WTC11 (cell line): ENCODE measurements at regions not wholly inside any gene's neighbourhood (a gene's known extent, or its start where the extent isn't known, plus 50 kb on each side); places are given as distances from the start of the nearest gene placed in this dataset.

ENCODE experiments used
- ATAC-seq: fragments of 200-7000 bp; cut with Tn5 transposase; 2 replicates; pipeline ENCODE4 v1.10.0; 2021; ENCODE audit warnings: mild to moderate bottlenecking, moderate library complexity
- CTCF ChIA-PET: fragments of 300-600 bp; sonication (Branson Sonifier 250); formaldehyde crosslinking; loops from one replicate; lab custom pipeline; 2021; ENCODE audit warnings: antibody characterized with exemption; lab: Charles Lee
- POLR2A ChIA-PET: fragments of 350-600 bp; sonication (Branson Sonifier 250); formaldehyde crosslinking; loops from one replicate; lab custom pipeline; 2021; ENCODE audit warnings: antibody characterized with exemption; lab: Charles Lee
- DNase-seq: peaks from one replicate; pipeline ENCODE4 v3.0.0; 2021; ENCODE audit warnings: low spot score
- H3K27ac Mint-ChIP-seq: 2 replicates; pipeline ENCODE4 v1.8.0; 2021; ENCODE audit warnings: mixed read lengths
- H3K27me3 Mint-ChIP-seq: 2 replicates; pipeline ENCODE4 v1.8.0; 2021; ENCODE audit warnings: low read depth, mild to moderate bottlenecking, moderate library complexity, mixed read lengths
- H3K36me3 Mint-ChIP-seq: 2 replicates; pipeline ENCODE4 v1.8.0; 2021; ENCODE audit warnings: mixed read lengths
- H3K4me1 Mint-ChIP-seq: 2 replicates; pipeline ENCODE4 v1.8.0; 2022; ENCODE audit warnings: mixed read lengths
- H3K4me3 Mint-ChIP-seq: 2 replicates; pipeline ENCODE4 v1.8.0; 2021; ENCODE audit warnings: mild to moderate bottlenecking, moderate library complexity, mixed read lengths
- H3K9me3 Mint-ChIP-seq: 2 replicates; pipeline ENCODE4 v1.8.0; 2021; ENCODE audit warnings: mixed read lengths
- ETV6 ChIP-seq: sonication (generic); formaldehyde crosslinking; IDR thresholded peaks from 2 replicates; pipeline ENCODE4 v1.8.1; 2022; ENCODE audit warnings: mild to moderate bottlenecking, missing genetic modification reagents
- GRHL2 ChIP-seq: fragments of 250-450 bp; sonication (Bioruptor Pico); IDR thresholded peaks from 2 replicates; pipeline ENCODE4 v1.8.0; 2022; ENCODE audit warnings: mild to moderate bottlenecking, moderate library complexity; ENCODE audit not compliant: insufficient replicate concordance, severe bottlenecking
- KAT7 ChIP-seq: sonication (generic); formaldehyde crosslinking; IDR thresholded peaks from 2 replicates; pipeline ENCODE4 v1.8.1; 2023; ENCODE audit warnings: missing genetic modification reagents, mild to moderate bottlenecking, borderline replicate concordance
- MXD4 ChIP-seq: fragments of 250-450 bp; sonication (Bioruptor Pico); IDR thresholded peaks from 2 replicates; pipeline ENCODE4 v1.8.0; 2021; ENCODE audit warnings: mild to moderate bottlenecking, moderate library complexity, borderline replicate concordance
- NFATC4 ChIP-seq: fragments of 250-450 bp; sonication (Bioruptor Pico); IDR thresholded peaks from 2 replicates; pipeline ENCODE4 v1.9.0; 2021; ENCODE audit warnings: mild to moderate bottlenecking
- NR2C2 ChIP-seq: sonication (generic); formaldehyde crosslinking; IDR thresholded peaks from 2 replicates; pipeline ENCODE4 v1.8.0; 2022; ENCODE audit warnings: mild to moderate bottlenecking, missing genetic modification reagents
- SMAD3 ChIP-seq: sonication (generic); formaldehyde crosslinking; IDR thresholded peaks from 2 replicates; pipeline ENCODE4 v1.8.0; 2022; ENCODE audit warnings: missing genetic modification reagents, mild to moderate bottlenecking, borderline replicate concordance
- SMAD4 ChIP-seq: sonication (generic); formaldehyde crosslinking; IDR thresholded peaks from 2 replicates; pipeline ENCODE4 v1.8.0; 2022; ENCODE audit warnings: mild to moderate bottlenecking, missing genetic modification reagents
- TEAD4 ChIP-seq: sonication (generic); formaldehyde crosslinking; IDR thresholded peaks from 2 replicates; pipeline ENCODE4 v1.8.0; 2022; ENCODE audit warnings: mild to moderate bottlenecking, missing genetic modification reagents
- ZNF121 ChIP-seq: sonication (generic); formaldehyde crosslinking; IDR thresholded peaks from 2 replicates; pipeline ENCODE4 v1.8.0; 2023; ENCODE audit warnings: missing genetic modification reagents
- TF ChIP-seq, protein P1 (sequence below): sonication (generic); formaldehyde crosslinking; IDR thresholded peaks from 2 replicates; pipeline ENCODE4 v1.8.0; 2023; ENCODE audit warnings: missing genetic modification reagents, mild to moderate bottlenecking, borderline replicate concordance
- TF ChIP-seq, protein P2 (sequence below): sonication (generic); formaldehyde crosslinking; IDR thresholded peaks from 2 replicates; pipeline ENCODE4 v1.8.1; 2022; ENCODE audit warnings: mild to moderate bottlenecking, missing genetic modification reagents, moderate library complexity, borderline replicate concordance
- TF ChIP-seq, protein P3 (sequence below): sonication (generic); formaldehyde crosslinking; IDR thresholded peaks from 2 replicates; pipeline ENCODE4 v1.8.0; 2023; ENCODE audit warnings: mild to moderate bottlenecking, missing genetic modification reagents
- TF ChIP-seq, protein P4 (sequence below): sonication (generic); formaldehyde crosslinking; IDR thresholded peaks from 2 replicates; pipeline ENCODE4 v1.8.0; 2022; ENCODE audit warnings: mild to moderate bottlenecking, missing genetic modification reagents
- TF ChIP-seq, protein P5 (sequence below): sonication (generic); formaldehyde crosslinking; IDR thresholded peaks from 2 replicates; pipeline ENCODE4 v1.8.1; 2022; ENCODE audit warnings: mild to moderate bottlenecking, moderate library complexity, missing genetic modification reagents
- TF ChIP-seq, protein P6 (sequence below): fragments of 250-450 bp; sonication (Bioruptor Pico); IDR thresholded peaks from 2 replicates; pipeline ENCODE4 v1.9.0; 2021; ENCODE audit warnings: mild to moderate bottlenecking
- TF ChIP-seq, protein P7 (sequence below): fragments of 200-600 bp; IDR thresholded peaks from 2 replicates; pipeline ENCODE4 v1.8.0; 2022; ENCODE audit warnings: antibody characterized with exemption

DNA sequence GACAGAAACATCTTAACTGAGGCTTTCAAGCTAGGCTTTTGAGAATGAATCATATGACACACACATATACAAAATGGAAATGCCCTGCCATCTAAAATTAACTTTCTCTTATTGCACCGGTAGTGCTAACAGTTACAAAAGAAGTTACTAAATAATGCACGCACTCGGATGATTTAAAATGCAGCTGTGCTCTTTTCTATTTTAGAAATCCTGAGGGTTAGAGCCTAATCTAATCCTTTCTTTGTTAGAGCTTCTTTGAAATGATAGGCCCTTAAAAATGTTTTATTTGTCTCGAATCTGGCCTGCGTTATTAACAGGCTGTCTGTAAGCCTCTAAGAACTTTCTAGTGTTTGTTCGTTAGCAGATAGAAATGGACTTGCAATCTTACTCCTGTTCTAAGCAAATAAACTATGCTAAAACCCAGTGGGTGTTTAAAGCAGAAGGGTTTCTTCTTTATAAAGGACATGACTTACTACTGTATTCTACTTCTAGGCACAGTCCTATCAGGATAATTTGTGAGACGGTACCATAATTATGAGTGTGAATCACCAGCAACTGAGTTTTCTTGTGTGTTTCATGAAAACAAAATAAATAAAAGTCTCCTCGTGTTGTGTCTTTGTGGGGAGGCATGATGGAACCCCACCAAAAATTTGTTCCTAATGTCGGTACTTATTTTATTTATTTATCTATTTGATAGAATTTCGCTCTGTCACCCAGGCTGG, 69.2 kb upstream of the MYO10 start:
- TF ChIP-seq ETV6 (CRISPR knock-in tag) = no peak
- no peak for TF ChIP-seq NFATC4
- TF ChIP-seq, protein P1, sequence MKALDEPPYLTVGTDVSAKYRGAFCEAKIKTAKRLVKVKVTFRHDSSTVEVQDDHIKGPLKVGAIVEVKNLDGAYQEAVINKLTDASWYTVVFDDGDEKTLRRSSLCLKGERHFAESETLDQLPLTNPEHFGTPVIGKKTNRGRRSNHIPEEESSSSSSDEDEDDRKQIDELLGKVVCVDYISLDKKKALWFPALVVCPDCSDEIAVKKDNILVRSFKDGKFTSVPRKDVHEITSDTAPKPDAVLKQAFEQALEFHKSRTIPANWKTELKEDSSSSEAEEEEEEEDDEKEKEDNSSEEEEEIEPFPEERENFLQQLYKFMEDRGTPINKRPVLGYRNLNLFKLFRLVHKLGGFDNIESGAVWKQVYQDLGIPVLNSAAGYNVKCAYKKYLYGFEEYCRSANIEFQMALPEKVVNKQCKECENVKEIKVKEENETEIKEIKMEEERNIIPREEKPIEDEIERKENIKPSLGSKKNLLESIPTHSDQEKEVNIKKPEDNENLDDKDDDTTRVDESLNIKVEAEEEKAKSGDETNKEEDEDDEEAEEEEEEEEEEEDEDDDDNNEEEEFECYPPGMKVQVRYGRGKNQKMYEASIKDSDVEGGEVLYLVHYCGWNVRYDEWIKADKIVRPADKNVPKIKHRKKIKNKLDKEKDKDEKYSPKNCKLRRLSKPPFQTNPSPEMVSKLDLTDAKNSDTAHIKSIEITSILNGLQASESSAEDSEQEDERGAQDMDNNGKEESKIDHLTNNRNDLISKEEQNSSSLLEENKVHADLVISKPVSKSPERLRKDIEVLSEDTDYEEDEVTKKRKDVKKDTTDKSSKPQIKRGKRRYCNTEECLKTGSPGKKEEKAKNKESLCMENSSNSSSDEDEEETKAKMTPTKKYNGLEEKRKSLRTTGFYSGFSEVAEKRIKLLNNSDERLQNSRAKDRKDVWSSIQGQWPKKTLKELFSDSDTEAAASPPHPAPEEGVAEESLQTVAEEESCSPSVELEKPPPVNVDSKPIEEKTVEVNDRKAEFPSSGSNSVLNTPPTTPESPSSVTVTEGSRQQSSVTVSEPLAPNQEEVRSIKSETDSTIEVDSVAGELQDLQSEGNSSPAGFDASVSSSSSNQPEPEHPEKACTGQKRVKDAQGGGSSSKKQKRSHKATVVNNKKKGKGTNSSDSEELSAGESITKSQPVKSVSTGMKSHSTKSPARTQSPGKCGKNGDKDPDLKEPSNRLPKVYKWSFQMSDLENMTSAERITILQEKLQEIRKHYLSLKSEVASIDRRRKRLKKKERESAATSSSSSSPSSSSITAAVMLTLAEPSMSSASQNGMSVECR (CRISPR knock-in tag) = no peak
- TF ChIP-seq, protein P2, sequence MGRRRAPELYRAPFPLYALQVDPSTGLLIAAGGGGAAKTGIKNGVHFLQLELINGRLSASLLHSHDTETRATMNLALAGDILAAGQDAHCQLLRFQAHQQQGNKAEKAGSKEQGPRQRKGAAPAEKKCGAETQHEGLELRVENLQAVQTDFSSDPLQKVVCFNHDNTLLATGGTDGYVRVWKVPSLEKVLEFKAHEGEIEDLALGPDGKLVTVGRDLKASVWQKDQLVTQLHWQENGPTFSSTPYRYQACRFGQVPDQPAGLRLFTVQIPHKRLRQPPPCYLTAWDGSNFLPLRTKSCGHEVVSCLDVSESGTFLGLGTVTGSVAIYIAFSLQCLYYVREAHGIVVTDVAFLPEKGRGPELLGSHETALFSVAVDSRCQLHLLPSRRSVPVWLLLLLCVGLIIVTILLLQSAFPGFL (CRISPR knock-in tag) = no peak
- TF ChIP-seq SMAD4 = no peak
- no peak for TF ChIP-seq GRHL2
- TF ChIP-seq, protein P3, sequence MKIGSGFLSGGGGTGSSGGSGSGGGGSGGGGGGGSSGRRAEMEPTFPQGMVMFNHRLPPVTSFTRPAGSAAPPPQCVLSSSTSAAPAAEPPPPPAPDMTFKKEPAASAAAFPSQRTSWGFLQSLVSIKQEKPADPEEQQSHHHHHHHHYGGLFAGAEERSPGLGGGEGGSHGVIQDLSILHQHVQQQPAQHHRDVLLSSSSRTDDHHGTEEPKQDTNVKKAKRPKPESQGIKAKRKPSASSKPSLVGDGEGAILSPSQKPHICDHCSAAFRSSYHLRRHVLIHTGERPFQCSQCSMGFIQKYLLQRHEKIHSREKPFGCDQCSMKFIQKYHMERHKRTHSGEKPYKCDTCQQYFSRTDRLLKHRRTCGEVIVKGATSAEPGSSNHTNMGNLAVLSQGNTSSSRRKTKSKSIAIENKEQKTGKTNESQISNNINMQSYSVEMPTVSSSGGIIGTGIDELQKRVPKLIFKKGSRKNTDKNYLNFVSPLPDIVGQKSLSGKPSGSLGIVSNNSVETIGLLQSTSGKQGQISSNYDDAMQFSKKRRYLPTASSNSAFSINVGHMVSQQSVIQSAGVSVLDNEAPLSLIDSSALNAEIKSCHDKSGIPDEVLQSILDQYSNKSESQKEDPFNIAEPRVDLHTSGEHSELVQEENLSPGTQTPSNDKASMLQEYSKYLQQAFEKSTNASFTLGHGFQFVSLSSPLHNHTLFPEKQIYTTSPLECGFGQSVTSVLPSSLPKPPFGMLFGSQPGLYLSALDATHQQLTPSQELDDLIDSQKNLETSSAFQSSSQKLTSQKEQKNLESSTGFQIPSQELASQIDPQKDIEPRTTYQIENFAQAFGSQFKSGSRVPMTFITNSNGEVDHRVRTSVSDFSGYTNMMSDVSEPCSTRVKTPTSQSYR = no peak
- TF ChIP-seq, protein P4, sequence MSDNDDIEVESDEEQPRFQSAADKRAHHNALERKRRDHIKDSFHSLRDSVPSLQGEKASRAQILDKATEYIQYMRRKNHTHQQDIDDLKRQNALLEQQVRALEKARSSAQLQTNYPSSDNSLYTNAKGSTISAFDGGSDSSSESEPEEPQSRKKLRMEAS (CRISPR knock-in tag) = no peak
- TF ChIP-seq TEAD4 (CRISPR knock-in tag) = no peak
- no peak for TF ChIP-seq SMAD3 (CRISPR knock-in tag)
- no peak for TF ChIP-seq ZNF121 (CRISPR knock-in tag)
- TF ChIP-seq NR2C2 (CRISPR knock-in tag) = no peak
- TF ChIP-seq, protein P5, sequence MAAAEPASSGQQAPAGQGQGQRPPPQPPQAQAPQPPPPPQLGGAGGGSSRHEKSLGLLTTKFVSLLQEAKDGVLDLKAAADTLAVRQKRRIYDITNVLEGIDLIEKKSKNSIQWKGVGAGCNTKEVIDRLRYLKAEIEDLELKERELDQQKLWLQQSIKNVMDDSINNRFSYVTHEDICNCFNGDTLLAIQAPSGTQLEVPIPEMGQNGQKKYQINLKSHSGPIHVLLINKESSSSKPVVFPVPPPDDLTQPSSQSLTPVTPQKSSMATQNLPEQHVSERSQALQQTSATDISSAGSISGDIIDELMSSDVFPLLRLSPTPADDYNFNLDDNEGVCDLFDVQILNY = no peak
- TF ChIP-seq, protein P6, sequence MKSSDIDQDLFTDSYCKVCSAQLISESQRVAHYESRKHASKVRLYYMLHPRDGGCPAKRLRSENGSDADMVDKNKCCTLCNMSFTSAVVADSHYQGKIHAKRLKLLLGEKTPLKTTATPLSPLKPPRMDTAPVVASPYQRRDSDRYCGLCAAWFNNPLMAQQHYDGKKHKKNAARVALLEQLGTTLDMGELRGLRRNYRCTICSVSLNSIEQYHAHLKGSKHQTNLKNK (CRISPR knock-in tag) = no peak
- no peak for TF ChIP-seq MXD4
- TF ChIP-seq, protein P7, sequence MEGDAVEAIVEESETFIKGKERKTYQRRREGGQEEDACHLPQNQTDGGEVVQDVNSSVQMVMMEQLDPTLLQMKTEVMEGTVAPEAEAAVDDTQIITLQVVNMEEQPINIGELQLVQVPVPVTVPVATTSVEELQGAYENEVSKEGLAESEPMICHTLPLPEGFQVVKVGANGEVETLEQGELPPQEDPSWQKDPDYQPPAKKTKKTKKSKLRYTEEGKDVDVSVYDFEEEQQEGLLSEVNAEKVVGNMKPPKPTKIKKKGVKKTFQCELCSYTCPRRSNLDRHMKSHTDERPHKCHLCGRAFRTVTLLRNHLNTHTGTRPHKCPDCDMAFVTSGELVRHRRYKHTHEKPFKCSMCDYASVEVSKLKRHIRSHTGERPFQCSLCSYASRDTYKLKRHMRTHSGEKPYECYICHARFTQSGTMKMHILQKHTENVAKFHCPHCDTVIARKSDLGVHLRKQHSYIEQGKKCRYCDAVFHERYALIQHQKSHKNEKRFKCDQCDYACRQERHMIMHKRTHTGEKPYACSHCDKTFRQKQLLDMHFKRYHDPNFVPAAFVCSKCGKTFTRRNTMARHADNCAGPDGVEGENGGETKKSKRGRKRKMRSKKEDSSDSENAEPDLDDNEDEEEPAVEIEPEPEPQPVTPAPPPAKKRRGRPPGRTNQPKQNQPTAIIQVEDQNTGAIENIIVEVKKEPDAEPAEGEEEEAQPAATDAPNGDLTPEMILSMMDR = no peak
- no peak for TF ChIP-seq KAT7 (CRISPR knock-in tag)
- ChIA-PET POLR2A (no interaction called here), CTCF (no interaction called here)
- H3K27ac Mint-ChIP-seq = no peak overlapping the region
- ATAC-seq (no peak), DNase-seq (no peak)
- no peaks in the 10 kb centered on the region for H3K27me3 Mint-ChIP-seq
- no peaks in the 10 kb centered on the region for H3K36me3 Mint-ChIP-seq
- no peak overlapping the region for H3K4me3 Mint-ChIP-seq
- H3K9me3 Mint-ChIP-seq = no peaks in the 10 kb centered on the region
- no peaks in the 10 kb centered on the region for H3K4me1 Mint-ChIP-seq
